Neuronal stem cell (in vitro differentiated cells): ENCODE measurements at regions not wholly inside any gene's neighbourhood (a gene's known extent, or its start where the extent isn't known, plus 50 kb on each side); places are given as distances from the start of the nearest gene placed in this dataset.

Experiments used
- DNase-seq: peaks from one replicate; pipeline ENCODE4 v3.0.0-alpha.2; 2013; ENCODE audit warnings: low spot score
- H2AFZ ChIP-seq: one replicate; pipeline ENCODE4 v1.6.1; 2013; ENCODE audit warnings: mild to moderate bottlenecking, low read length, inconsistent platforms
- H2AK5ac ChIP-seq: 2 replicates; pipeline ENCODE4 v1.6.1; 2013; ENCODE audit warnings: low read depth, mild to moderate bottlenecking, inconsistent platforms, low read length, moderate library complexity, mixed read lengths
- H2BK120ac ChIP-seq: 2 replicates; pipeline ENCODE4 v1.6.1; 2013; ENCODE audit warnings: low read depth, mild to moderate bottlenecking, inconsistent platforms, low read length, moderate library complexity, mixed read lengths
- H2BK12ac ChIP-seq: one replicate; pipeline ENCODE4 v1.6.1; 2013; ENCODE audit warnings: low read length, inconsistent platforms
- H2BK15ac ChIP-seq: 2 replicates; pipeline ENCODE4 v1.6.1; 2013; ENCODE audit warnings: mild to moderate bottlenecking, low read length, inconsistent platforms, mixed read lengths
- H2BK5ac ChIP-seq: one replicate; pipeline ENCODE4 v1.6.1; 2013; ENCODE audit warnings: inconsistent platforms, mild to moderate bottlenecking, low read length, moderate library complexity
- H3K14ac ChIP-seq: one replicate; pipeline ENCODE4 v1.6.1; 2013; ENCODE audit warnings: low read length, inconsistent platforms
- H3K18ac ChIP-seq: 2 replicates; pipeline ENCODE4 v1.6.1; 2013; ENCODE audit warnings: low read length, inconsistent platforms
- H3K23ac ChIP-seq: 2 replicates; pipeline ENCODE4 v1.6.1; 2013; ENCODE audit warnings: low read depth, mild to moderate bottlenecking, mixed read lengths, low read length, inconsistent platforms; ENCODE audit not compliant: poor library complexity
- H3K27ac ChIP-seq: replicated peaks from 3 replicates; pipeline ENCODE4 v1.5.1; 2013; ENCODE audit warnings: low read length, inconsistent platforms
- H3K27me3 ChIP-seq, 3 experiments: 2 replicates each; pipeline ENCODE4 v1.6.1; 2013; ENCODE audit warnings: low read length in 3 of 3, mild to moderate bottlenecking in 2 of 3, inconsistent platforms in 1 of 3, low read depth in 1 of 3, mixed read lengths in 1 of 3, moderate library complexity in 1 of 3; ENCODE audit not compliant: control insufficient read depth in 3 of 3, insufficient read depth in 3 of 3
- H3K36me3 ChIP-seq, 2 donors: replicated peaks in 1 of 2; 2 replicates each; pipeline ENCODE4 v1.6.1; 2013; ENCODE audit warnings: low read length in 2 of 2; ENCODE audit not compliant: control insufficient read depth in 2 of 2, insufficient read depth in 2 of 2
- H3K4ac ChIP-seq: 2 replicates; pipeline ENCODE4 v1.6.1; 2013; ENCODE audit warnings: inconsistent platforms, mild to moderate bottlenecking, low read length, moderate library complexity
- H3K4me1 ChIP-seq, 2 donors: 1 replicate in 1 of 2; 2 replicates in 1 of 2; pipeline ENCODE4 v1.6.1; 2013; ENCODE audit warnings: low read length in 2 of 2, low read depth in 1 of 2; ENCODE audit not compliant: control insufficient read depth in 2 of 2, insufficient read depth in 1 of 2
- H3K4me2 ChIP-seq: one replicate; pipeline ENCODE4 v1.6.1; 2013; ENCODE audit warnings: mild to moderate bottlenecking, low read length, inconsistent platforms; ENCODE audit not compliant: insufficient read depth, poor library complexity, severe bottlenecking
- H3K4me3 ChIP-seq, 2 donors: 2 replicates each; pipeline ENCODE4 v1.5.1; 2013; ENCODE audit warnings: low read length in 2 of 2, mild to moderate bottlenecking in 2 of 2, inconsistent platforms in 1 of 2, moderate library complexity in 1 of 2
- H3K79me1 ChIP-seq: one replicate; pipeline ENCODE4 v1.6.1; 2013; ENCODE audit warnings: low read depth, mild to moderate bottlenecking, inconsistent platforms, low read length, moderate library complexity
- H3K9ac ChIP-seq: one replicate; pipeline ENCODE4 v1.6.1; 2013; ENCODE audit warnings: mild to moderate bottlenecking, low read depth, low read length, inconsistent platforms; ENCODE audit not compliant: poor library complexity
- H3K9me3 ChIP-seq, 2 donors: replicated peaks in 1 of 2; 2 replicates each; pipeline versions ENCODE3 to v1.6.1; 2013; ENCODE audit warnings: low read length in 2 of 2, mild to moderate bottlenecking in 2 of 2, inconsistent platforms in 1 of 2, low read depth in 1 of 2, mixed read lengths in 1 of 2, moderate library complexity in 1 of 2; ENCODE audit not compliant: control insufficient read depth in 2 of 2, insufficient read depth in 1 of 2
- H4K8ac ChIP-seq: one replicate; pipeline ENCODE4 v1.6.1; 2013; ENCODE audit warnings: low read depth, mild to moderate bottlenecking, inconsistent platforms, low read length, moderate library complexity
- H4K91ac ChIP-seq: one replicate; pipeline ENCODE4 v1.6.1; 2013; ENCODE audit warnings: low read length, low read depth, mild to moderate bottlenecking, inconsistent platforms; ENCODE audit not compliant: poor library complexity
- WGBS, 2 donors: extraction: QIAGEN DNeasy Blood & Tissue Kit; methylation state at CpG; one replicate each; pipeline ENCODE4 v1.1.7; 2013; ENCODE audit warnings: missing lambda C conversion rate in 2 of 2, mixed read lengths in 1 of 2; ENCODE audit not compliant: insufficient read length in 2 of 2, insufficient replicate concordance in 1 of 2; ENCODE audit errors: extremely low coverage in 2 of 2; 5-methylcytosine and 5-hydroxymethylcytosine counted together

- Histone ChIP-seq H2BK12ac (no peak overlapping the region), H3K9me3 (peaks cover 3 to 4% of the 10 kb centered on the region in 2 donors), H4K91ac (no peak overlapping the region), H3K23ac (no peak overlapping the region), H3K9ac (no peak overlapping the region), H3K4me2 (no peak overlapping the region), H3K4ac (no peak overlapping the region), H3K14ac (no peak overlapping the region), H3K27ac (no peak overlapping the region), H2BK15ac (no peak overlapping the region), H3K27me3 (no peaks in the 10 kb centered on the region), H3K18ac (no peak overlapping the region), H3K79me1 (no peaks in the 10 kb centered on the region), H2AK5ac (no peak overlapping the region), H2AFZ (no peak overlapping the region), H4K8ac (no peak overlapping the region), H3K4me3 (no peak overlapping the region), H3K4me1 (no peaks in the 10 kb centered on the region), H2BK5ac (no peak overlapping the region), H2BK120ac (no peak overlapping the region), H3K36me3 (no peaks in the 10 kb centered on the region)
- WGBS, 2 donors = no CpG with 5 or more reads among the region's 3 CpGs
- no peak for DNase-seq
Measured at GRCh38 chr1:57530206-57530910, 106.5 kb upstream of the DAB1 start.

GRCh38 chr1:57522575-57522974, 98.7 kb upstream of the DAB1 start:
- Histone ChIP-seq H3K4me3 (no peak overlapping the region), H2BK120ac (no peak overlapping the region), H3K4me2 (no peak overlapping the region), H3K18ac (no peak overlapping the region), H4K91ac (no peak overlapping the region), H3K9me3 (no peaks in the 10 kb centered on the region), H3K36me3 (no peaks in the 10 kb centered on the region), H3K27me3 (no peaks in the 10 kb centered on the region), H3K23ac (no peak overlapping the region), H4K8ac (no peak overlapping the region), H2BK15ac (no peak overlapping the region), H3K14ac (no peak overlapping the region), H3K4ac (no peak overlapping the region), H2AK5ac (no peak overlapping the region), H3K9ac (no peak overlapping the region), H2AFZ (no peak overlapping the region), H3K79me1 (no peaks in the 10 kb centered on the region), H3K27ac (no peak overlapping the region), H3K4me1 (peaks cover 0 to 6% of the 10 kb centered on the region in 2 donors), H2BK12ac (no peak overlapping the region), H2BK5ac (no peak overlapping the region)
- no CpG with 5 or more reads among the region's 3 CpGs for WGBS, 2 donors
- DNase-seq = no peak

GRCh38 chr1:57520743-57521515, 97.1 kb upstream of the DAB1 start:
- H3K4me1 ChIP-seq = peaks cover 0 to 6% of the 10 kb centered on the region in 2 donors
- no peak overlapping the region for H3K14ac ChIP-seq
- no peak for DNase-seq
- no peaks in the 10 kb centered on the region for H3K79me1 ChIP-seq
- no peak overlapping the region for H3K4me3 ChIP-seq
- H3K9ac ChIP-seq = no peak overlapping the region
- H3K27me3 ChIP-seq = no peaks in the 10 kb centered on the region
- H4K91ac ChIP-seq = no peak overlapping the region
- no peak overlapping the region for H3K4ac ChIP-seq
- H3K27ac ChIP-seq = no peak overlapping the region
- H2AK5ac ChIP-seq = no peak overlapping the region
- WGBS, 2 donors = no CpG with 5 or more reads among the region's 5 CpGs
- no peaks in the 10 kb centered on the region for H3K9me3 ChIP-seq
- H3K4me2 ChIP-seq = no peak overlapping the region
- H3K36me3 ChIP-seq = no peaks in the 10 kb centered on the region
- no peak overlapping the region for H2BK15ac ChIP-seq
- H2BK120ac ChIP-seq = no peak overlapping the region
- H2BK5ac ChIP-seq = no peak overlapping the region
- no peak overlapping the region for H2AFZ ChIP-seq
- H3K18ac ChIP-seq = no peak overlapping the region
- H2BK12ac ChIP-seq = no peak overlapping the region
- H4K8ac ChIP-seq = no peak overlapping the region
- H3K23ac ChIP-seq = no peak overlapping the region

- Histone ChIP-seq H3K27ac (no peak overlapping the region), H2BK15ac (no peak overlapping the region), H3K18ac (no peak overlapping the region), H3K9me3 (no peaks in the 10 kb centered on the region), H4K8ac (no peak overlapping the region), H3K4me3 (no peak overlapping the region), H4K91ac (no peak overlapping the region), H3K4me2 (no peak overlapping the region), H3K27me3 (no peaks in the 10 kb centered on the region), H2BK5ac (no peak overlapping the region), H3K4me1 (peaks cover 0 to 6% of the 10 kb centered on the region in 2 donors), H3K79me1 (no peaks in the 10 kb centered on the region), H3K23ac (no peak overlapping the region), H2BK12ac (no peak overlapping the region), H3K9ac (no peak overlapping the region), H2AFZ (no peak overlapping the region), H2BK120ac (no peak overlapping the region), H3K4ac (no peak overlapping the region), H3K36me3 (no peaks in the 10 kb centered on the region), H3K14ac (no peak overlapping the region), H2AK5ac (no peak overlapping the region)
- DNase-seq = no peak
- WGBS, 2 donors = no CpG with 5 or more reads among the region's 3 CpGs
Measured at GRCh38 chr1:57518496-57518895, 94.6 kb upstream of the DAB1 start.
